Left forelimb (tissue), 1 donor: ENCODE measurements at regions not wholly inside any gene's neighbourhood (a gene's known extent, or its start where the extent isn't known, plus 50 kb on each side); places are given as distances from the start of the nearest gene placed in this dataset.

Source experiments
- DNase-seq: peaks from one replicate; pipeline ENCODE4 v3.0.0-alpha.2; 2018; ENCODE audit warnings: low spot score

GRCh38 chr6:66814156-66814555 is 1107.1 kb upstream of the EYS start:
- DNase-seq = no peak

- DNase-seq = no peak
Measured at GRCh38 chr6:66808771-66809170, 1101.7 kb upstream of the EYS start.

DNA sequence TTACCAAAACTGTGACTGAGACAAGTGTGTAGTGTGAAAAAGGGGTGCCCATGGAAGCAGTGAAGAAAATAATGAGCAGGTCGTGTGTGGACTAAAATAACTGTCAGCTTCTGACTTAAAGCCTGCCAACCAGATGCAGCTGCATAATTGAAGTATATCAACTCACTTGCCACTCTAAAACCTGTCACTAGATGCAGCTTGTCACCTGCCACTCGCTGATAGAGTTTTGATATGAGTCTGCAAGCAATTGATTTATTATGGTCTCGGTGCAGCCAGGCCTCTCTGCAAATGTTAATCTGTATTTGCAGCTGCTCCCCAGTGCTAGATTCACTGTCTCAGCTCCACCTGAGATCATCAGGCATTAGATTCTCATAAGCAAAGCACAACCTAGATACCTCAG is 1090.0 kb upstream of the EYS start:
- no peak for DNase-seq

DNA sequence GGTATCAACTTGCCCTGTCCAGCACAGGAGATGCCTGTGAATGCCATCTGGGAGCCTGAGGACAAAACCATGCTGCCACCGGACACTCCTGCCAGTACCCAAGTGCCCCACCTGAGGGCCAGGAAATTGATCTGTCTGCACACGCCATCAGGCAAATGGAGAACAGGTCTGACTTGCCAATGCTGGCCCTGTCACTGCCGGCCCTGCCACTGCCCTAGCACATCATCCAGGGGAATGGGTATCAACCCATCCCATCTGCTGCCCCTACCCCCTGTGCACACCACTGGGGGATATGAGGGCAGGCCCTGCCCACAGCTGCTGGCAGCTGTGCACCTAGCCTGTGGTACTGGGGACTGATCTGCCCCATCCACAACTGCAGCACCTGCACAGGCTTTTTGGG is 1081.6 kb upstream of the EYS start:
- DNase-seq = no peak

GRCh38 chr6:66772800-66773199 is 1065.8 kb upstream of the EYS start:
- DNase-seq = no peak

- no peak for DNase-seq
Measured at GRCh38 chr6:66771626-66772025, 1064.6 kb upstream of the EYS start.

DNA sequence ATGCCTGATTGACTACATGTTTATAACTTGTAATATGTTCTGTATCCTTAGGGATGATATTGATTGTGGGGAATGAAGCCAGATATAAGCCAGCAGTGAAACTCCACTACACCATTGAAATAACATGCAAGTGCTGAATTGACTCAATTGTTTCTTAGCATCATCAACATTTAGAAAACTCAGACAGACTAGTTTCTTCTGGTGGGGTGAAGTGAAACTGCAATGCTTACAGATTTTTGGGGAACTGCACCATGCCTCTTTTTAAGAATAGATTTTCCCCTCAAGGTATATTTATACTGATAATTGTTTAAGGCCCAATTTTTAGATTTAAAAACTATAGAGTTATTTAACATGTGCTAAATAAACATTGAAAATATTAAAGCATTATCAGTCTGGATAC is 1044.6 kb upstream of the EYS start:
- DNase-seq = no peak

DNA sequence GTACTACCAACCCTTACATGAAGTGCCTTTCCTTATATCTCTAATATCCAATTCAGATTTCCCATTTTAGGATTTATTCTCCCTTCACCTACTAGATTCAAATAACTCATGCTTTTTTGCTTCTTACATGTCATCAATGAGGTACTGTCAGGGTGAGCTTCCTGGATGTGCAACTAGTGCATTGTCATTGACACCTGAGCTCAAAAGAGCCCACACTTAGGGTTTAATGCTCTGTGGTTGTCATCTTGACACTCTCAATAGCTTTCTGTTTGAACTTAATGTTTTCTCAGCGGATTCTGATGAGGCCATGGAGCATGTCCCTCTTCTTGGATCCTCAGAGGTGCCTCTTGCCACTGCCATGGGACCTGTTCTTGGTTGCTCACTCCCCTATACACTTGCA is 1033.3 kb upstream of the EYS start:
- no peak for DNase-seq

DNA sequence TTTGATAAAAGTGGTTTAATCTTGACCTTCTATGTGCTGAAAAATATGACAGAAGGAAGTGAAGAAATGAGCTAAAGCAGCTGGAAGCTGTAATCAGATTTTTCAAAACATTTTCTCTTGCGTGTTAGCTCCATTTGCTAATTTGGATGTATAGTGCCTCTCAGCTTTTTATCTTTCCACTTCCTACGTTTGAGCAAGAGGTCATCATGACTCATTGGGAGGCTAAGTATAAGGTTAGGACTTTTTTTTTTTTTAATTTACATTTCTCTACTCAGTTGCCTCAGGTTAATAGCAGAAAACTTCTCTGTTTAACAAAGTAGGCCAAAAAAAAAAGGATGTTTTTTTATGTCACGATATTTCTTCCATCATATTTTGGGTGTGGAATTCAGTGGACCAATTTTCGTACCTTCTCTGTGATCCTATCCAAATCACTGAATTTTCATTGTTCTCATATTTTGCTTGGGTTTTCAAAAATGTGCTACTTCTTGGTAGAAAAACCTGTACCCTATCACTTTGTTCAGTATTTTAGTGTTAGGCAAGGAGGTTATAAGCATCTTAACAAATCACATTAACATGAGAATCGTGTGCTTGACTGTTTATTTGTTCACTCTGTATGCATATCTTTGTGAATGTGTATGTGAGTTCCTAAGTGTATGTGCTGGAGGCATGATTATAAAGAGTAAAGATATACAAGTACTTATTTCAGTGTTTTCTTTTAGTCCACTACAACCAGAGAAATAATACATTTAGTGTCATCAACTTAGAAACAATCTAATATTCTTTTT is 1028.3 kb upstream of the EYS start:
- DNase-seq = no peak

DNA sequence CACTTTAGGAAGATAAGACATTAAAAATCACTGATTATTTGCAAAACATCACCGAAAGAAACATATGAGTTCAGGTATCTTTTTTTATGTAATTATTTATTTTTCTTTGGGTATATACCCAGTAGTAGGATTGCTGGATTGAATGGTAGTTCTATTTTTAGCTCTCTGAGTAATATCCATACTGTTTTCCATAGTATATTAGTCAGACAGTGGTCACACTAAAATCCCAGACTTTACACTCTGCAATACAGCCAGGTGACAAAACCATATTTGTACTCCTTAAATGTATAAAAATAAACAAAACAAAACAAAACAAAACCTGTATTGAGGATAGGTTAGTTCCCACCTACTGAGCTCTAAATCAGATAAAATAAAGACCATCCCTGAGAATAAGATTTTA is 1024.3 kb upstream of the EYS start:
- DNase-seq = no peak

GRCh38 chr6:66725670-66726069 is 1018.6 kb upstream of the EYS start:
- DNase-seq = no peak

GRCh38 chr6:66717801-66718200 is 1010.8 kb upstream of the EYS start:
- no peak for DNase-seq

DNA sequence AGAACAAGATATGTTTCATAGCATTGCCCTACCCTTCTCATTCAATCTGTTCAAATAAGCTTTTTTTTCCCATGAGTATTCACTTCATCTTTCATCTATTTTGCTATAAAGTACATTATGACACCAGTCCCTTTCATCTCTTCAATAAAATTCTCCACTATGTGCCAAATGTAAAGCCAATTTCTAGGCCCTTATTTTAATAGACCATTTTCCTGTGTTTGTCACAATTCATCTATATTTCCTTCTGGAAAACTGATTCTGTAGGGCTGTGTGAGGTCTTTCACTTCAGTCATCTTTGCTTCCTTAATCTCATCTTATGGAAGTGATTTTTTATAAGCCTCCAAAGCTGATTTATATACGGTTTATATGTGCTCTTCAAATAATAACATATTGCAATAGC is 992.4 kb upstream of the EYS start:
- no peak for DNase-seq

DNA sequence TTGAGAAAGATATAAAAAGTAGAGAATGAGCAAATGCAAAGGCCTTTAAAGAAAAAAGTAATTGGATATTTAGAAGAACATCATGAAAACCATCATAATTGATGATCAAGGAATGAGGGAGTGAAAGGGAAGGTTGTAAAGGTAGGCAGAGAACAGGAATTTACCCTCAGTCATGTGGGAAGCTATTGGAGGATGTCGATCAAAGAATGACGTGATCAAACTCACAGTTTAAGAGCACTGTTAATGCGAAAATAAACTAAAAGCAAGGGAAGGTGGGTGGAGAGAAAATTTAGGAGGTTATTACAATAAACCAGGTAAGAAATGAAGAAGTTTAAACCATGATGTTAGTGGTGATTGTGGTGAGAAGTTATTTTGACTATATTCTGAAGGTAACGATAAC is 982.6 kb upstream of the EYS start:
- DNase-seq = no peak

- DNase-seq = no peak
Measured at GRCh38 chr6:66687611-66688140, 980.6 kb upstream of the EYS start.

DNA sequence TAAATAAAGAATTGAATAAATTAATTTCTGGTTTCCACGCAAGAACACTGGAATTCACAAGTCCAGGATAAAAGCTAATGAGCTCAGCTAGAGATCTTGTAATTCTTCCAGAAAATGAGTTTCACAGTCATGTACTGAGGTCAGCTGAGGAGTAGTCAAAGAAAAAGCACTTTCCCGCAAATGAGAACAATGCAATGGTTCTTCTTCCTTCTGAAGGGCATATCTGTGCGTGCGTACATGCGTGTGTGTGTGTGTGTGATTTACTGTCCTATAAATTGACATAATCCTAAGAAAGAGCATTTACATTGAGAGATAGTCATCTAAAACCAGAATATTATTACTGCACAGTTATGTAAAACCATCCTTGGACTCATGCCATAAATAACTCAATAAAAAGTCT is 968.9 kb upstream of the EYS start:
- no peak for DNase-seq

- no peak for DNase-seq
Measured at GRCh38 chr6:66664112-66664511, 957.1 kb upstream of the EYS start.

GRCh38 chr6:66662721-66663507 is 955.9 kb upstream of the EYS start:
- no peak for DNase-seq

- DNase-seq = no peak
Measured at GRCh38 chr6:66662196-66662595, 955.2 kb upstream of the EYS start.

GRCh38 chr6:66655420-66655819 is 948.4 kb upstream of the EYS start:
- DNase-seq = peak; percentile 53

GRCh38 chr6:66638518-66638917 is 931.5 kb upstream of the EYS start:
- no peak for DNase-seq

- DNase-seq = no peak
Measured at GRCh38 chr6:66638099-66638498, 931.1 kb upstream of the EYS start.

GRCh38 chr6:66628917-66629316 is 921.9 kb upstream of the EYS start:
- DNase-seq = no peak
